ENCODE measurements at regions not wholly inside any gene's neighbourhood (a gene's known extent, or its start where the extent isn't known, plus 50 kb on each side); places are given as distances from the start of the nearest gene placed in this dataset.

DNA sequence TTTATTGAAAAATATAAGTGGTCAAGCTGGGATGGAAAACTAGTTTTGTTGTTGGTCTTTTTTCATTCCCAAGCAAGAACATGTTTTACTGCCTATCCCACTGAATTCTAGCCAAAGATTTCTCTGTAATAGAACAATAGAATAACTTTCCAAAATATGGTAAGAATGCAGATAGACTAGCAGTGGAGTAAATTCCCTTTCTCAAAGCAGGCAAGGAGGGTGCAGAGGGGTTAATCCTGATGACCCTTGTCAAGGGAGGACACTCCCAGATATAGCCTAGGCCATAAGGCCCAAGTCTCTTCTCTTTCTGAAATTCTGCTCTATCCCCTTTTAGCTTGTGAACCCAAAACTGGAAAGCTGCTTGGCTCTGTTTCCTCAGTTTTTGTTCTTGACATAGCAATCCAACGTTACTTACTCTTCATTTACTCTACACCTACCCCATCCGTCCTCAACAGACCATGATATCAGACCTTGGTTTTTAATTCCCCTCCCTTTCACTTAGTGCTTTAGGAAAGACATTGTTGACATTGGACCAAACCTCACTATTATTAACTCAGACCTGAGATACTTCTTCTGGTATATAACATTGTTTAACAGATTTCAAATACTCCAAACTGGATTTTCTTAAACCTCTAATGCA lies 453.6 kb upstream of the THBS1 start:
- Histone ChIP-seq H3K79me2 (ENCODE audit: insufficient read depth, low read length) (no peaks in the 10 kb centered on the region), H3K4me1 (ENCODE audit: insufficient read depth, low read length) (peaks cover 64% of the 10 kb centered on the region)

DNA sequence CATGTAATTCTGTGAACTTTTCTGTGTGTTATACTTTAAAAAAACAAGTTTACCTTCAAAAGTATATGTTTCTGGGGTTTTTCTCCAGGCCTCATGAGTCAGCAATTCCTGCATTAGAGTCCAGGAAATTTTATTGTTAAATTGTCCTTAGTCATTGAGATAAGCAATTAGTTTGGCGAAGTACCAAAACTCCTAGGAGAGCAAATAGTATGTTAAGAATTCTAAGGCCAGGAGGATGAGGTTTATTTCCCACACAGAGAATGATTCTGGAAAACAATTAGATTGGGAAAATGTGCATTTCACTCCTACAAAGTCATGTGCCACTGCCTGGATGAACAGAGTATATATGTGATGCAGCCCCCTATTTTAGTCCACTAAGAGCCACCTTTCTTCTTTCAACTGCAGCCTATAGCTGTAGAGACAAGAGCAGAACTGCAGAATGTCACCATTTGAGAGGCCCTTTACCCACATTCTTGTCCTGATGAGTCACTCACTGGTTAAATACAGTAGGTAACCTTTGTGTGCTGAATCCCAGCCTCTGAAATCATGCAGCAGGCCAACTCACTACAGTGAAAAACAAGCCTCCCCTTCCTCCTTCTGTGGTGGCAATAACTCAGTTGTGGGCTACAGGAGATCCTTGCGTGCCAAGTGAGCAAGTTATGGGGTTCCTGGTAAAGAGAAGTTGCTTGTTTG lies 452.8 kb upstream of the THBS1 start:
- Histone ChIP-seq H3K4me3 (ENCODE audit: insufficient read depth, low read depth, low read length) (peak overlapping the region; percentile 3), H4K20me1 (ENCODE audit: insufficient read depth, low read length) (no peaks in the 10 kb centered on the region), H3K27me3 (ENCODE audit: insufficient read depth, low read length) (no peaks in the 10 kb centered on the region), H2AFZ (ENCODE audit: low read depth, low read length) (no peak overlapping the region), H3K9me3 (ENCODE audit: insufficient read depth, low read depth, low read length) (no peaks in the 10 kb centered on the region), H3K4me2 (ENCODE audit: low read length) (peak overlapping the region; percentile 64), H3K9ac (ENCODE audit: low read length) (peak overlapping the region; percentile 68), H3K36me3 (ENCODE audit: insufficient read depth, low read length) (no peaks in the 10 kb centered on the region), H3K27ac (ENCODE audit: low read depth, low read length) (peak overlapping the region; percentile 91), H3K4me1 (ENCODE audit: insufficient read depth, low read length) (peaks cover 72% of the 10 kb centered on the region), H3K79me2 (ENCODE audit: insufficient read depth, low read length) (no peaks in the 10 kb centered on the region)
- H3K4me3 Mint-ChIP-seq (ENCODE audit: unreplicated experiment): peak overlapping the region; percentile 7
- DNase-seq (ENCODE audit: low read depth) (peak; percentile 99), FAIRE-seq (peak; percentile 91)
- TF ChIP-seq, protein P1, sequence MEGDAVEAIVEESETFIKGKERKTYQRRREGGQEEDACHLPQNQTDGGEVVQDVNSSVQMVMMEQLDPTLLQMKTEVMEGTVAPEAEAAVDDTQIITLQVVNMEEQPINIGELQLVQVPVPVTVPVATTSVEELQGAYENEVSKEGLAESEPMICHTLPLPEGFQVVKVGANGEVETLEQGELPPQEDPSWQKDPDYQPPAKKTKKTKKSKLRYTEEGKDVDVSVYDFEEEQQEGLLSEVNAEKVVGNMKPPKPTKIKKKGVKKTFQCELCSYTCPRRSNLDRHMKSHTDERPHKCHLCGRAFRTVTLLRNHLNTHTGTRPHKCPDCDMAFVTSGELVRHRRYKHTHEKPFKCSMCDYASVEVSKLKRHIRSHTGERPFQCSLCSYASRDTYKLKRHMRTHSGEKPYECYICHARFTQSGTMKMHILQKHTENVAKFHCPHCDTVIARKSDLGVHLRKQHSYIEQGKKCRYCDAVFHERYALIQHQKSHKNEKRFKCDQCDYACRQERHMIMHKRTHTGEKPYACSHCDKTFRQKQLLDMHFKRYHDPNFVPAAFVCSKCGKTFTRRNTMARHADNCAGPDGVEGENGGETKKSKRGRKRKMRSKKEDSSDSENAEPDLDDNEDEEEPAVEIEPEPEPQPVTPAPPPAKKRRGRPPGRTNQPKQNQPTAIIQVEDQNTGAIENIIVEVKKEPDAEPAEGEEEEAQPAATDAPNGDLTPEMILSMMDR (IDR thresholded peaks at IDR 0.05; ENCODE audit: insufficient read depth, low read depth, low read length): no peak
- no peak for TF ChIP-seq EZH2 (IDR thresholded peaks at IDR 0.05; ENCODE audit: insufficient read depth, low read length)
- peak overlapping the region; percentile 99 for H3K27ac Mint-ChIP-seq (ENCODE audit: unreplicated experiment)
- no peaks in the 10 kb centered on the region for H3K36me3 Mint-ChIP-seq (ENCODE audit: low read depth, unreplicated experiment)
- no peaks in the 10 kb centered on the region for H3K27me3 Mint-ChIP-seq (ENCODE audit: low read depth, unreplicated experiment)
- peaks cover 76% of the 10 kb centered on the region for H3K4me1 Mint-ChIP-seq (ENCODE audit: low read depth, unreplicated experiment)
- H3K9me3 Mint-ChIP-seq (ENCODE audit: unreplicated experiment): peaks cover 9% of the 10 kb centered on the region

More for the DNA sequence above, 453.6 kb upstream of the THBS1 start:
- Histone ChIP-seq H3K36me3 (ENCODE audit: insufficient read depth, low read length) (no peaks in the 10 kb centered on the region), H3K27me3 (ENCODE audit: insufficient read depth, low read length) (no peaks in the 10 kb centered on the region), H2AFZ (ENCODE audit: low read depth, low read length) (no peak overlapping the region), H3K9me3 (ENCODE audit: insufficient read depth, low read depth, low read length) (no peaks in the 10 kb centered on the region), H3K4me2 (ENCODE audit: low read length) (peak overlapping the region; percentile 64), H3K27ac (ENCODE audit: low read depth, low read length) (peak overlapping the region; percentile 91), H3K9ac (ENCODE audit: low read length) (peak overlapping the region; percentile 68), H3K4me3 (ENCODE audit: insufficient read depth, low read depth, low read length) (no peak overlapping the region), H4K20me1 (ENCODE audit: insufficient read depth, low read length) (no peaks in the 10 kb centered on the region)
- no peaks in the 10 kb centered on the region for H3K27me3 Mint-ChIP-seq (ENCODE audit: low read depth, unreplicated experiment)
- H3K36me3 Mint-ChIP-seq (ENCODE audit: low read depth, unreplicated experiment): no peaks in the 10 kb centered on the region
- H3K27ac Mint-ChIP-seq (ENCODE audit: unreplicated experiment): peak overlapping the region; percentile 99
- FAIRE-seq: peak; percentile 66
- TF ChIP-seq, protein P1 (IDR thresholded peaks at IDR 0.05; ENCODE audit: insufficient read depth, low read depth, low read length): no peak
- TF ChIP-seq EZH2 (IDR thresholded peaks at IDR 0.05; ENCODE audit: insufficient read depth, low read length): no peak
- peak; percentile 76 for DNase-seq (ENCODE audit: low read depth)
- H3K9me3 Mint-ChIP-seq (ENCODE audit: unreplicated experiment): peaks cover 9% of the 10 kb centered on the region
- H3K4me1 Mint-ChIP-seq (ENCODE audit: low read depth, unreplicated experiment): peaks cover 68% of the 10 kb centered on the region
- no peak overlapping the region for H3K4me3 Mint-ChIP-seq (ENCODE audit: unreplicated experiment)

DNA sequence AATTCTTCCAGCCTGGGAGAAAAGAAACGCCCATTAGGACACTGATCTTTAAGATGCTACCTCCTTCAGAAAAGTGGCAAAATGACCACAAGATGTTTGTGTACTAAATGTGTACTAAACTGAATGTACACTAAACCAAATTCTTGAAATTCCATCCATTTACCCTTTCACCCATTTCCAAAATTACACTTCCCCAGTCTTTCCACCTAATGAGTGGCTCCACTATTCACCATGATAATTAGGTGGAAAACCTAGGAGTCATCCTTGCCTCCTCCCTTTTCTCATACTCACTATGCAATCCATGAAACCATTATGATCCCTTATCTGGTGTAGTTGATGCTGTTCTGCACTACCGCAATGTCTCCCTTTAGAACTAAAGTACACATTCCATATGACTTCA lies 452.1 kb upstream of the THBS1 start:
- Mint-ChIP-seq H3K9me3 (ENCODE audit: unreplicated experiment) (peaks cover 9% of the 10 kb centered on the region), H3K4me3 (ENCODE audit: unreplicated experiment) (no peak overlapping the region), H3K27ac (ENCODE audit: unreplicated experiment) (peak overlapping the region; percentile 99), H3K36me3 (ENCODE audit: low read depth, unreplicated experiment) (no peaks in the 10 kb centered on the region), H3K27me3 (ENCODE audit: low read depth, unreplicated experiment) (no peaks in the 10 kb centered on the region), H3K4me1 (ENCODE audit: low read depth, unreplicated experiment) (peaks cover 82% of the 10 kb centered on the region)
- no peaks in the 10 kb centered on the region for H4K20me1 ChIP-seq (ENCODE audit: insufficient read depth, low read length)
- H3K4me1 ChIP-seq (ENCODE audit: insufficient read depth, low read length): peaks cover 77% of the 10 kb centered on the region
- no peaks in the 10 kb centered on the region for H3K27me3 ChIP-seq (ENCODE audit: insufficient read depth, low read length)
- H3K4me3 ChIP-seq (ENCODE audit: insufficient read depth, low read depth, low read length): peak overlapping the region; percentile 3
- H3K36me3 ChIP-seq (ENCODE audit: insufficient read depth, low read length): no peaks in the 10 kb centered on the region
- H3K9me3 ChIP-seq (ENCODE audit: insufficient read depth, low read depth, low read length): no peaks in the 10 kb centered on the region
- DNase-seq (ENCODE audit: low read depth) (peak; percentile 35), FAIRE-seq (no peak)
- no peaks in the 10 kb centered on the region for H3K79me2 ChIP-seq (ENCODE audit: insufficient read depth, low read length)
- H2AFZ ChIP-seq (ENCODE audit: low read depth, low read length): no peak overlapping the region
- peak overlapping the region; percentile 68 for H3K9ac ChIP-seq (ENCODE audit: low read length)
- TF ChIP-seq, protein P1 (IDR thresholded peaks at IDR 0.05; ENCODE audit: insufficient read depth, low read depth, low read length): no peak
- no peak for TF ChIP-seq EZH2 (IDR thresholded peaks at IDR 0.05; ENCODE audit: insufficient read depth, low read length)
- peak overlapping the region; percentile 91 for H3K27ac ChIP-seq (ENCODE audit: low read depth, low read length)
- H3K4me2 ChIP-seq (ENCODE audit: low read length): peak overlapping the region; percentile 64
